Fibroblast of lung (primary cell): ENCODE measurements at regions not wholly inside any gene's neighbourhood (a gene's known extent, or its start where the extent isn't known, plus 50 kb on each side); places are given as distances from the start of the nearest gene placed in this dataset.

ENCODE experiments used
- EZH2 ChIP-seq: IDR thresholded peaks from 2 replicates; pipeline ENCODE4 v1.5.1; 2012; ENCODE audit warnings: low read length, control low read depth, mild to moderate bottlenecking; ENCODE audit errors: missing control alignments
- TF ChIP-seq, protein P1 (sequence below), 2 donors: IDR thresholded peaks in 1 of 2; conservative IDR thresholded peaks in 1 of 2; 1 replicate in 1 of 2; 2 replicates in 1 of 2; pipeline ENCODE4 v1.5.1; 2011 to 2012; ENCODE audit warnings: low read length in 2 of 2, control low read depth in 1 of 2, inconsistent platforms in 1 of 2, low read depth in 1 of 2, mild to moderate bottlenecking in 1 of 2

DNA sequence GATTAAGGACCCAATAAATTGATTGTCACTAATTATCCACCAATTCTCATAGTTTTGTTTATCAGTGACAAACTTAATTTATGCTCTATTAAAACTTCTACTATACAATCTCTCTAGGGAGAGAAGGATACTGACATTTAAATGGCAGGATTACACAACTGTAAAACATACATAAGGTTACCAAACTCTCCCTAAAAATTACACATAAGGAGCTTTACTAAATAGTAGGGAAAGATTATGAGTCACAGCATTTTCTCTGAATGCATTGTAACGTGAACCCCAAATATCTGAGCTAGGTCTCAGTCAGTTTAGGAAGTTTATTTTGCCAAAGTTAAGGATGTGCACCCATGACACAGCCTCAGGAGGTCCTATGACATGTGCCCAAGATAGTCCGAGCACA lies 2140.6 kb downstream of the NCAM2 start:
- TF ChIP-seq, protein P1, sequence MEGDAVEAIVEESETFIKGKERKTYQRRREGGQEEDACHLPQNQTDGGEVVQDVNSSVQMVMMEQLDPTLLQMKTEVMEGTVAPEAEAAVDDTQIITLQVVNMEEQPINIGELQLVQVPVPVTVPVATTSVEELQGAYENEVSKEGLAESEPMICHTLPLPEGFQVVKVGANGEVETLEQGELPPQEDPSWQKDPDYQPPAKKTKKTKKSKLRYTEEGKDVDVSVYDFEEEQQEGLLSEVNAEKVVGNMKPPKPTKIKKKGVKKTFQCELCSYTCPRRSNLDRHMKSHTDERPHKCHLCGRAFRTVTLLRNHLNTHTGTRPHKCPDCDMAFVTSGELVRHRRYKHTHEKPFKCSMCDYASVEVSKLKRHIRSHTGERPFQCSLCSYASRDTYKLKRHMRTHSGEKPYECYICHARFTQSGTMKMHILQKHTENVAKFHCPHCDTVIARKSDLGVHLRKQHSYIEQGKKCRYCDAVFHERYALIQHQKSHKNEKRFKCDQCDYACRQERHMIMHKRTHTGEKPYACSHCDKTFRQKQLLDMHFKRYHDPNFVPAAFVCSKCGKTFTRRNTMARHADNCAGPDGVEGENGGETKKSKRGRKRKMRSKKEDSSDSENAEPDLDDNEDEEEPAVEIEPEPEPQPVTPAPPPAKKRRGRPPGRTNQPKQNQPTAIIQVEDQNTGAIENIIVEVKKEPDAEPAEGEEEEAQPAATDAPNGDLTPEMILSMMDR (conservative IDR thresholded peaks at IDR 0.05 in 1 of 2, IDR thresholded peaks at IDR 0.05 in 1 of 2; ENCODE audit: low read depth in 1 of 2, low read length in 2 of 2) = no peak
- no peak for TF ChIP-seq EZH2
